Fibroblast of mammary gland (primary cell): ENCODE measurements at regions not wholly inside any gene's neighbourhood (a gene's known extent, or its start where the extent isn't known, plus 50 kb on each side); places are given as distances from the start of the nearest gene placed in this dataset.

Source experiments
- DNase-seq: peaks from one replicate; pipeline ENCODE4 v3.0.0-alpha.2; 2010; ENCODE audit warnings: low read depth
- H3K4me3 ChIP-seq: 2 replicates; pipeline ENCODE4 v1.5.1; 2011; ENCODE audit warnings: low read depth, mild to moderate bottlenecking, low read length, moderate library complexity; ENCODE audit not compliant: control insufficient read depth
- CTCF ChIP-seq: conservative IDR thresholded peaks from 2 replicates; pipeline ENCODE4 v1.5.1; 2011; ENCODE audit warnings: low read depth, low read length, inconsistent platforms; ENCODE audit not compliant: control insufficient read depth, insufficient read depth

- no peak for DNase-seq
- H3K4me3 ChIP-seq: no peak overlapping the region
- TF ChIP-seq CTCF: no peak
Measured at GRCh38 chr17:63304704-63305261, 141.3 kb downstream of the CYB561 start.

GRCh38 chr17:63305857-63306256 is 140.2 kb downstream of the CYB561 start:
- no peak for TF ChIP-seq CTCF
- no peak for DNase-seq
- no peak overlapping the region for H3K4me3 ChIP-seq

- no peak overlapping the region for H3K4me3 ChIP-seq
- TF ChIP-seq CTCF: no peak
- no peak for DNase-seq
Measured at GRCh38 chr17:63306855-63307254, 139.3 kb downstream of the CYB561 start.

GRCh38 chr17:63308272-63308671 is 137.8 kb downstream of the CYB561 start:
- no peak overlapping the region for H3K4me3 ChIP-seq
- DNase-seq: no peak

GRCh38 chr17:63309021-63309420 is 137.1 kb downstream of the CYB561 start:
- TF ChIP-seq CTCF: no peak
- peak; percentile 55 for DNase-seq
- H3K4me3 ChIP-seq: no peak overlapping the region

More at GRCh38 chr17:63308272-63308671, 137.8 kb downstream of the CYB561 start:
- TF ChIP-seq CTCF: no peak

- no peak for TF ChIP-seq CTCF
- DNase-seq: peak; percentile 31
- H3K4me3 ChIP-seq: no peak overlapping the region
Measured at GRCh38 chr17:63311416-63311937, 134.6 kb downstream of the CYB561 start.

- H3K4me3 ChIP-seq: no peak overlapping the region
- DNase-seq: no peak
- no peak for TF ChIP-seq CTCF
Measured at GRCh38 chr17:63314761-63315160, 131.3 kb downstream of the CYB561 start.
